Stimulated activated CD4-positive, alpha-beta T cell treated with anti-CD3 and anti-CD28 coated beads, TNF-alpha, amount 100 ng/mL, for 24 hours (primary cell): ENCODE measurements at regions not wholly inside any gene's neighbourhood (a gene's known extent, or its start where the extent isn't known, plus 50 kb on each side); places are given as distances from the start of the nearest gene placed in this dataset.
A peak's percentile ranks its signal among the peaks of the same experiment; 100 is the strongest.

Experiments
- DNase-seq, 3 experiments: peaks; one replicate each; pipeline ENCODE4 v3.0.0-alpha.2; 2020; ENCODE audit warnings: low read depth in 3 of 3

DNA sequence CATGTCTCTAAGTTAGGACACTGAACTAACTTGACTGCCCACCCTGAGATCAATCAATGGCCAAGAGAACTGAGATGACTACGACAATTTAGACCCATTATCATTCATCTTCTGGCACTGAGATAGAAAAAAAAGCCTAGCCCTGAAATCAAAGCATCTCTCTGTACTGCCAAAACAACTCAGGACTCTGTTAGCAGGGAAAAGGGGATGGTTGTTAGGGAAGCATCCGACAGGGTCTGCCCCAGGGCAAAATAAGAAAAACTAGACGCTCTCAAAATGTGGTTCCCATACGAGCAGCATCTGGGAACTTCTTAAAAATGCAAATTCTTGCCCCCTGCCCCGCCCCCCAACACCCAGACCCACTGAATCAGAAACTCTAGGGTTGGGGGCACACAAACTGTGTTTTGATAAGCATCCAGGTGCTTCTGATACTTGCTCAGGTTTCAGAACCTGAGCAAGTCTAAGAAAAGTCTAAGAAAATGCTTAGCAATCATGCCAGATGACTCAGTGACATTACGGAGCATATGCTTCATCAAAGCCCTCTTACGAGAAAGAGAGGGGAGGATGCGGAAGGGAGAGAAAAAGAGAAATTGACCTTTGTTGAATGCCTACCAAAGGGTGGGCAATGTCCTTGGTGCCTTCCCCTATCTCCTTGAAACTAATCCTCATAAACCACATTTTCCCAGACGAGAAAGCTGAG lies 172.8 kb upstream of the HES1 start:
- peak in 1 of 3 experiments; percentile 11 for DNase-seq

DNA sequence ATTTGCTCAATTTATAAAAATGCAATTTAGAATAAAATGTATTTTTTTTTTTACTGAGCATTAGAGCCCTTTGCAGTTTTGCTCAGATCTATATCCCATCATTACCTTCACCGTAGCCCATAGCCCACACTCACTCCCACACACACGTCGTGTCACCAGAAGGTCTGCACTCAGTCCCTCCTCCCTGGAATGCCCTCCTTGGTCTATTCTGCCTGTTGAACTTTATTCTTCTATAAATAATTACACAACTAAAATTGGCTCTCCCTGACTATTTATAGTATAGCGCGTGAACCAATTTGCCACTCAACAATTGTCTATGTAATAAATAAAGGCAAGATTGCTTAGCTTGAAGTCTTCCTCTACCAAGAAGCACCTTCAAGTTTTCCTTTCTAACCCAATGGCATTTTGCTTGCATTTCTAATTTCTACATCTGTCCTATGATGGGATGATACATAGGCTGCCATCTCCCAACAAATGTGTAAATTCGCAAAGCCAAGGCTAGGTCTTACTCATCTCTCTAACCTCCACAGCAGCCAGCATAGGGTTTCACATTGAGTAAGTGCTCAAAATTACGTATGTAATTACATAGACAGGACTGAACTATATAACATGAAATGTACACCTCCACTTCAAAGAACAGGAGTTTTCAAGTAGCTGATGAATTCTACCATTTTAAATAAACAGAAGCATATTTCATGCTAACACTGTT lies 172.0 kb upstream of the HES1 start:
- no peak for DNase-seq

DNA sequence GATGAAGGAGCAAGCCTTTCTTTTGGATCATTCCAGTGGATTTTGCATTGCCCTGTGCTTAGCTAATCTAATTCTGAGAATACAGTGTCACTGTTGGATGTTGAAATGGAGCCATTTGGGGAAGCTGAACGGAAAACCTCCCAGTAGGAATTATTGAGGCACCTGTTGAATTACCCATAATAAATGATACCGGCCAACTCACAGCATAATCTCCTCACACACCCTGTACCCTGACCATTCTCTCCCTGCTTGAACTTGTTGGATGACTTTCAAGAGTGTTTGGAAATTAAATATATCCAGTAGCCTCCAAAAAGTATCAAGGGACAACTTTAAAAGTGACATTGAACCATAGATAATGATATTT lies 171.4 kb upstream of the HES1 start:
- DNase-seq = no peak

DNA sequence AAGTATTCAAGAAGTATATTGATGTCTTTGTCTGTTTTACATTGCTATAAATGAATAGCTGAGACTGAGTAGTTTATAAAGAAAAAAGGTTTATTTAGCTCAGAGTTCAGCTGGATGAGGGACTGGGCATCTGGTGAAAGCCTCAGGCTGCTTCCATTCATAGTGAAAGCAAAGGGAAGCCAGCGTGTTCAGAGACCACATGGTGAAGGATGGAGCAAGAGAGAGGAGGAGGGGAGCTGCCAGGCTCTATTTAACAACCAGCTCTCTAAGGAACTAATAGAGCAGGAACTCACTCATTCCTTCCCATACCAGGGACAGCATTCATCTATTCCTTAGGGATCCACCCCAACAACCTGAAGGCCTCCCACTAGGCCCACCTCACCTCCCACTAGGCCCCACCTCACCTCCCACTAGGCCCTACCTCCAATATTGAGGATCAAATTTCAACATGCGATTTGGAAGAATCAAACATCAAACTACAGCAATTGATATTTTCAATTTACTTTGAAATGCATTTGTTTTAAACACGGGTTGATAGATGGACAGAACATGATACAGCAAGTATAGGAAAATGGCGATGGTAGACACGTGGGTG lies 167.5 kb upstream of the HES1 start:
- DNase-seq = no peak

DNA sequence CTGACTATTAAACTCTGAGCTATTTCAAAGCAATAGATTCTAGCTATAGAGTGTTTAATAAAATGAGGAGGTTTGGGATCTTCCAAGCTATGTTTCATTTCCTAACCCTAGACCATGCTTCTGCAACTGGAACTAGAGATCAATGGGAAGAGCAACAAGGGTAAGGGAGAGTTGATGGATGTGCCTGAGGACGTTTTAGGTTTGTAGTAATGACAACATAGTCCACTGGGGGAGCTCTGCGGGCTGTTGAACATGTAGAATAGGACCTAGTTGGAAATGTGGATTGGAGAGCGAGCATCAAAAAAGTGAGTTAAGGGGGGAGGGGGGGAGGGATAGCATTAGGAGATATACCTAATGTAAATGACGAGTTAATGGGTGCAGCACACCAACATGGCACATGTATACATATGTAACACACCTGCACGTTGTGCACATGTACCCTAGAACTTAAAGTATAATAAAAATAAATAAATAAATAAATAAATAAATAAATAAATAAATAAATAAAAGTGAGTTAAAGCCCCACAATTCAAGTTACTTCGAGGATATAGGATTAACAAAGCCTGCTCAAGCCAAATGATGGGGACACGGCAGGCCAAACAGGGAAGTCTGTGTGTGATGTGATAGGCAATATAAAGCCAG lies 165.7 kb upstream of the HES1 start:
- DNase-seq = peak in 1 of 3 experiments; percentile 11

DNA sequence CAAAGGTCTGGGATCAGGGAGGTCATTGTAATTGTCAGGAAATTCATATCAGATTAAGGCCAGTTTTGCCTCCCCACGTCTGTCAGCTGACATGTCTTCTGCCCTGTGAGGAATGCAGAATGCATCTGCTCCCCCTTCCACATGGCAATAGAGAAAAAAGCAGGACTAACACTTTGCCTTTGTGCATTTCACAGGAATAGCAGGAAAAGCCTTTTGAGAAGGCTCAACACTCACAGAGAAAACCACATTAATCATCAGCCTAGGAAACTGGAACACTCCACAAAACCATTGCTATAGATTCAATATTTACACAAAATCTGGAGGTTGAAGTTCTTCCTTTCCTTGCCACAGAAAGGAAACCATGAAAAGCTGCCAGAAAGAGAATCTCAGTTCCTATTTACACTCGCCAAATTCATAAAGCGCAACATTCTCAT lies 165.2 kb upstream of the HES1 start:
- no peak for DNase-seq

DNA sequence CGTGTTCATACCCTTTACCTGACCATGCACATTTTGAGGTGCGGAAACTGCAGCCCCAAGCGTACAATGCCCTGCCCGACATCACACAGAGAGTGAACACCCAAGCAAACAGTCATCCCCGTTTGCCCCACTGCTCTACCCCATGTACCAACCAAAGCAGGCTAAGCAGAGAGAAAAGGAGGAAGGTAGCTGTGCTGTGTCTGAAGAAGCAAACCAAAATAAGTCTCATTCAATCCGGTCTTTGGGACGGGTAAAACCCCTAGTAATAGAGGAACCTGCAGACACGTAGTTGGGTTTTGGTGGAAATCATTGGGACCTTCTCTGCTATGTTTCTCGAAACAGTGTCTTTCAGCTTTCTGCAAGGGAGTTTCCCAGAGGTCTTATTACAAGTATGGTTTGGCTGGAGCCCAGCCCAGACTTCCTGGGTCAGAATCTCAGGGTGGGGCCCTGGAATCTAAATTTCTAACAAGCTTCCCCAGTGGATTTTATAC lies 164.6 kb upstream of the HES1 start:
- no peak for DNase-seq

DNA sequence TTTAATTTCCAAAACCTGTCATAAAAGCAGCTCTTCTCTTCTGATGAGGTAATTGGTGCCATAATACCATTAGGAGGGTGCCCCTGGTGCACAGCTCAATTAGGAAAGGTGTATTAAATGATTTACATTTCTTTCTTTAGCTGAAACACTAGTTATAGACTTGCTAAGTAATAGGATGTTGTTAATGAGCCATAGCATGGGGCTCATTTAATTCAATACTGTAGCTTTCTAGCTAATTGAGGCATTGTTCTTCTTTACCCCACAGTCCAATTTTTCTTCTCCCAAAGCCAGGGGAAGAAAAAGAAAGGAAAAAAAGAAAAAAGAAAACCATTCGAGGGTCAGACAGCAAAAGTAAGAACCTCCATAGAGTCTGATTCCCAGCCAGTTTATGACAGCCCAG lies 164.0 kb upstream of the HES1 start:
- no peak for DNase-seq

DNA sequence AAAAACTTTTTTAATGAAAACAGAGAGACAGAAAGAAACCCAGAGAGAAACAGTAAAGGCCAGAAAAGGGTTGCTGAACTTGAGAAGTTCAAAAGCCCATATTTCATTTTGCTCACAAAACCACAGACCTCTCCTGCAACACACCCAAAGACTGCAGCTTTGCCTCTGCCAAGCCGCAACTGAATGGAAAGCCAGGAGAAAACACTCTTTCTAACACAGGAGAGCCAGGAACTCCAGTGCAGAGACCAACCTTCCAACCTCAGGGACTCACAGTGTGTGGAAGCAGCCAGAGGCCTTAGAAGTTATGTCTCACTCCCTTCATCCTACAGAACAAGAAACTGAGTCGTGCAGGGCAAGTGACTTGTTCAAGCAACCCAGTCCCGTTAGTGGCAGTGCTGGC lies 163.1 kb upstream of the HES1 start:
- no peak for DNase-seq

DNA sequence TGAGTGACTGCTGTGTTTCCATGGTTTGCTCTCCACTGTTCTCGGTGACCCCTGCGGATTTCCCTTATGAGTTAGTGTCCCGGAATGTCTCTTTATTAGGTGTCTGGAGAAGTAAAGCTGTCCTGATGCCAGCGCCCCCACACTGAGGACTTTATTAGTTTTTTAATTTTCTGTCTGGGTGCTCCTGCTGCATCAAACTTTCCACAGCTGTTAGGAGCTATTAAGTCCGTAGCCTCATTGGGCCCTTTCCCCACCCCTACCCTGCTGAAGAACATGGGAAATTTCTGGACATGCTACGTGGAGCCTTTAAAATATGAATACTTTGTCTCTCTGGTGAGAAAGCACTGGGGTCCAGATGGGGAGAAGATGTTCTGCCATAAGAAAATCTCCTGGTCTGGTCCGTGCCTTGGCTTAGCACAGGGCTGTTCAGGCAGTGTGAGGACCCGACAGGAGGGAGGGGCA lies 161.7 kb upstream of the HES1 start:
- no peak for DNase-seq

DNA sequence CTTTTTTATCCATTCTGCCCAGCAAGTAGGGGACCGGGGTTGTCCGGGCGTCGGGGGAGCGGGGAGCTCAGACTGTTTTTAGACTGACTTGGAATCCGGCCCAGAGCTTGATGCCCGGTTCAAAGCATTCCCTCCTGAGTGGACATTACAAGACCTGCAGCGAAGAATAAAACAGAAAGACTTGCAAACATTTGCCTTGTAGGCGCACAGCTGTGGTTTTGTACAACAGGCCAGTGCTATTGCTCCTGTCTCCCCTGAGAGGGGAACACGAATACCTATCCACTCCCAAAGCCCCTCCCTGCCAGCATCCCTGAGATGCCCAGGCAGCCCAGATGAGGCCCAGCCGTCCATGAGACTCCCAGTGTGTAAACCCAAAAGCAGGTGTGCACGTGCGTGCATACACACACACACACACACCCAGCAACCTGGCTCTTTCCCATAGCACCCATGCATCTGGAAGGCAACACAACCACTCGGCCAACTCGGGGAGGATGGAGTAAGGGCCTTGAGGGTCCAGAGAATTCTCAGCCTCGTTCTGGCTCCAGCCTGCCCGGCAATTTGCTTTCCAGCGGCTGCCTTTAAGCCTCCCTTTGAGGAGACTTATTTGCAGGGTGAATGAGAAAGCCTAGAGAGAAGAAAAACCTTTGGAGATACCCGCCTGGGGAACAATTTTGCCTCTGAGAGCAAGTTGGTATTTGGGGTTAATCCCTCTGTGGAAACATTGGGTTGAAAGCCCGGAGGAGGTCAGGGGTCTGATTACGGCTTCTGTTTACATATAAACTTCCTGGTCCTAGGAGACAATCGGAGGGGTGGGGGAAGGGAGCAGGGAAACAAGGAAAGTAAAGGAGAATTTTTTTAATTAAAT lies 161.0 kb upstream of the HES1 start:
- no peak for DNase-seq

DNA sequence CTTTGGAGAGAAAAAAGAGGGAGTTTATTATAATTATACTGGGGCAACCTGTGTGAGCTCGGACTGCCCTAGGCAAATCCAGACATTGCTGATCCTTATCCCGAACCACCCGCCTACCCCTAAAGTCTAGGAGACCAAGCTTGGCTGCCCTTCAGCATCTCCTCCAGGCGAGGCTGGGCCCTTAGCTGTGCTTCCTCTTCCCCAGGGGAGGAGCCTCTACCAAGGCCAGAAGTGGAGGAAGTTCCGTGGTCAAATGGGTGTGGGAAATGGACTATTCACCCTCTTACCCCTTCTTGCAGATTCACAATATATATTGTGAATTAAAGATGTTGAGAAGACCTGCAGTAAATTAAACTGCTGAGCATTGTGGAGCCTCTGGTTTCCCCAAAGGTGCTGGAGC lies 158.3 kb upstream of the HES1 start:
- no peak for DNase-seq

DNA sequence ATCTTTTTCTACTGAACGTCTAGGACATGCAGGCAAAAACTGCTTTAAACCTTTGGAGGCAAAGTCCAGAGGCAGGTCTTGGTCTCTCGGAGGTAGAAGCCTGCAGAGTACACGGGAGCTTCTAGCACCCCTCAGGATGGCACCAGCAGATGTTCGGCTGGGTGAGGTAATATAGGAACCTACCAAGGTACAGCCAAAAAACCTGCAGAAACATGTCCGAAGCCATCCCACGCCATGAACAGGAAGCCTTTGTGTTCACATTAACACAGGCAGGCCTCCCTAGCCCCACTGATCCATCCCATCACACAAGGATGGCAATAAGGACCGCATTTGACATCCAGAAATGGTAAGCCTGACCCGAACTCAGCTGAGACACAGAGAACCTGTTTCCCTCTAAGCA lies 157.9 kb upstream of the HES1 start:
- no peak for DNase-seq

DNA sequence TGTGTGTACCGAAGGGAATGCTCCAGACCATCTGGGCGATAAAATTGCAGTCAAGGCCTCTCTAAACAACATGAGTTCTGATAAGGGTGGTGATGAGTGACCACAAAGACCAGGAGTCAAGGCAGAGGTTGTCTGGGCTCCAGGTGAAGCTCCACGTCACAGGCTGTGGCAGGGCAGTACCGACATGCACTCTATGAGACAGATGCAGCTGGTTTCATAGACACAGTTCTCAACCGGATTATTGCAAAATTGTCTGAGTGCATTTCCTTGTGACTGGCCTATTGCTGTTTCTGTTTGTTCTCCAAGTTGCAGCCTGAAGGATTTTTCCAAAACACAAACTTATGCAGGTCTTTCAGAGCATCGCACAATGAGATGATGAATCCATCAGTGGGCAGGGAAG lies 157.5 kb upstream of the HES1 start:
- DNase-seq = no peak

DNA sequence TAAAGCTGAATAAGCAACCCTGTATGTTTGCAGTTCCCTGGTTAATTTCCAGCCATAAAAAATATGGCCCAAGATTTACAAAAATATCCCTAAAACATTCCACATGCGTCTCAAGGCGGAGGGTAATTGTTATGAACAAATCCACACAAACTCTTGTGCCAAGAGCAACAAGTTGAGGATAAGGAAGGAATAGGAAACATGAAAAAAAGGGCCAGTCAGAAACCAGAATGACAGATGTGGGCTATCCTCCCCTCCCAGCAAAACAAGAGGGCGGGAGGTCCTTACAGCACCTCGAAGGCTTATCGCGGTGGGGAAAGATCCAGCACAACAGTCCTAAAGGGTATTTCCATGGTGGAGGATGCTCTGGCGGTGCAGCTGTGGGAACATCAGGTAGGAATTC lies 155.6 kb upstream of the HES1 start:
- no peak for DNase-seq

DNA sequence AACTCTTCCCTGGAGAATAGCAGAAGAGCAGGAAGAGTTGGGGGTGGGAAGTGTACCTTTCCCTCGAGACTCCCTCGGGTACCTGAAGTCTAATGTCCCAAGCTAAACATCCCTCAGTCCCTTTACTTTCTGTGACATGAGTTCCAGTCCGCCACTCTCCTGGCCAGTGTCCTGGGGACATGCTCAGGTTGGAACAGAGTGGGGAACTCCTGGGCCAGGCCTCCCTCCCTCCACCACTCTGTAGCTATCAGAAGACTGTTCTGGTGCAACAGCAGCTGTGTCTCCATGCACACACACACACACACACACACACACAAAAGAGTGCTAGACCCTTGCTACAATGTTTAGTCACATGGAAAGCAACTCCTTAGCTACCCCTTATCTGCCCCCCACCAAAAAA lies 155.0 kb upstream of the HES1 start:
- DNase-seq = no peak

DNA sequence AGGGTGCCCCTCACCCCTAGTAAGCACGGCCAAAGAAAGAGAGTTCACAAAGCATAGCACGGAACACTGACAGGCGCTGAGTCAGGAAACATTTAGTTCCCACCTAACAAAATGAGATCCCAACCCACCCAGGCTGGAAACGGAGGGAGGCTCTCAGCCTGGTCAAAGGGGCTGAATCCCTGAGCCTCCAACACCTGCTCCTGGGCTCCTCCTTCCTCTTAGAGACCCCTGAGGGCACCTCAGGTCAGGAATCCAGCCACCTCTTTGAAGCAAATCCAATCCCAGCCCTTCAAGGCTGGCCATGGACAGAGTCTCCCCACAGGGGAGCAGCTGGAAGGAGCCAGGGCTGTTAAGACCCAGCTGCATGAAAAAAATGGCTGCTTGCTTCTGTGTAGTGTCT lies 154.4 kb upstream of the HES1 start:
- no peak for DNase-seq

DNA sequence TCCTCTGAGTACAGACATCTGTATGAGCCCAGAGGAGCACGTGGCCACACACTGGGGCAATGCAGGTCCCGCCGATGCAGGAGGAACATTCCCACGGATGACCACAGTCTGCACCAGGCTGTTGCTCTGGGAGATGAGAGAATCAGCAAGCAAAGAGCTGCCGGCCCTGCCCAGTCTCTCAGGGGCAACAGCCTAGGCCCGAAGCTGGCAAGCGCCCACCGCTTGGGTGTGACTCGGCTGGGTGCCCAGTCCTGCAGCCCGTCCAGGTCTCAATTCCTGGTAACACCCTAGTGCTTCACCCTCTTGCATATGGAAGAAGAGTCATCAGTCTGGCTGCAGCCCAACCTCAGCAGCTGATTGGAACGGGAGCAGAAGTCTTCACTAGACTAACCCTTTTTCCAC lies 153.7 kb upstream of the HES1 start:
- no peak for DNase-seq

DNA sequence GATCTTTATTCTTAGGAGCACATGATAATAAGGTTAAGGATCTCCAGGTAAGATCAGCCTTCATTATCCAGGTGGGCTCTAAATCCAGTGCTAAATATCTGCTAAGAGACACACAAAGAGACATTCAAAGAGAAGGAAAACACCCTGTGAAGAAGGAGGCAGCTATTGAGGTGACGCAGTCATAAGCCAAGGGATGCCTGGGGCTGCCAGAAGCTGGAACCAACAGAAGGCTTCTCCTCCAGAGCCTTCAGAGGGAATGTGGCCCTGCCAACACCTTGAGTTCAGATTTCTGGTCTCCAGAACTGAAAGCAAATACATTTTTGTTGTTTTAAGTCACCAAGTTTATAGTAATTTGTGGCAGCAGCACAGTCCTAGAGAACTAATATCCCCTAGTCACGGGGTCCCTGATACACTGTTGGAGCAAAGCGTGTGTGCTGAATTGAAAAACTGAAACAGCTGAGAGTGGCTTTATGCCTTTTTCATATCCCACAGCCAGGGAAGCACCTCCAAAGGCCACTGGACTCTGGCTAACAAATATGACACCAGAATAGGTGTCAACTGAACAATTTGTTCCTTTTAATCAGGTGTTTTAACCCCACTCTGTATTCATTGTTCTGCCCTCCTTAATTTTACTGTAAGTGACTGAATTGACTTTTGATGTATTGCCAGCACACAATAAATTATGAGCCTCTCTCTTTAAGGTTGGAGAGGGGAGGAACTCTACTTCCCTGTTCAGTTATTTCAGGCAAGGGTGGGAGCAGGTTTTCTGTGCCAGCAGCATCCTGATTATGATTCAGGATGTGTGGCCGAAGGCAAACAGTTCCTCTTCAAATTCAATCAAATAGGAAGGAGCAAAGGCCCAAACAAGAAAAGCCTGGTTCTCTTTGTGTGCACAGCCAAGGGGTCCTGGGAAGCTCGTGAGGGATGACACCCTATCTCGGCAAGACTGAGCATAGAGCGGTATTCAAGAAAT lies 151.8 kb upstream of the HES1 start:
- no peak for DNase-seq

DNA sequence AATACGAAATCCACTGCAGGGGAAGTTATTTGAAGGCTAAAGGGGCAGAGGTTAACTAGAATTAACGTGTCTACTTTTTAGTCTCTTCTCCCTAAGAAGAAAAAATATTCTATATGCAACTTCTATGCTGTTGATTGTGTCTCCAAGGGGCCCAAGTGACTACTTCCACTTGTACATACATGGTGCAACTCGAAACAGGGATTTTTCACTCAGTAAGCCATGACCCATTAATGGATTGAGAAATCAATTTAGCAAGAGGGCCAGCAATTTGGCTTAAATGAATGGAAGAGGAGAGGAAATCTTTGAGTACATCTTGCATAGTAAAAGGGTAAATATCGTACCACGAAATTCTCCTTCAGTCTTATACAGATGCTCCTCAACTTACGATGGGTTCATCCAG lies 151.1 kb upstream of the HES1 start:
- DNase-seq = no peak
